CD1c-positive myeloid dendritic cell (primary cell): ENCODE measurements at regions not wholly inside any gene's neighbourhood (a gene's known extent, or its start where the extent isn't known, plus 50 kb on each side); places are given as distances from the start of the nearest gene placed in this dataset.
A peak's percentile ranks its signal among the peaks of the same experiment; 100 is the strongest.
"Not testable (repeated sequence)": the region's sequence is repeated elsewhere in the genome, so short reads cannot be mapped to it uniquely, and the experiment has no call there.

Experiments used
- DNase-seq: peaks from one replicate; pipeline ENCODE4 v3.0.0-alpha.2; 2016; ENCODE audit errors: extremely low spot score

GRCh38 chr14:105952826-105953225, 426.4 kb downstream of the TMEM121 start:
- no peak for DNase-seq

GRCh38 chr14:105961625-105962024, 435.2 kb downstream of the TMEM121 start:
- DNase-seq = not testable (repeated sequence)

DNA sequence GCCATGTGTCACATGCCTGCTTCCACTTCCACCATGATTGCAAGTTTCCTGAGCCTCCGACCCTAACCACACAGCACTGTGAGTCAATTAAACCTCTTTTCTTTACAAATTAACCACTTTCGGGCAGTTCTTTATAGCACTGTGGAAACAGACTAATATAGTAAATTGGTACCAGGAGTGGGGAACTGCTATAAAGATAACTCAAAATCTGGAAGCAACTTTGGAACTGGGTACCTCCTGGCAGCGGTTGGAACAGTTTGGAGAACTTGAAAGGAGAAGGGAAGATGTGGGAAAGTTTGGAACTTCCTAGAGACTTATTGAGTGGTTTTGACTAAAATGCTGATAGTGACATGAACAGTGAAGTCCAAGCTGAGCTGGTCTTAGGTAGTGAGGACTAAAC, 436.1 kb downstream of the TMEM121 start:
- no peak for DNase-seq

DNA sequence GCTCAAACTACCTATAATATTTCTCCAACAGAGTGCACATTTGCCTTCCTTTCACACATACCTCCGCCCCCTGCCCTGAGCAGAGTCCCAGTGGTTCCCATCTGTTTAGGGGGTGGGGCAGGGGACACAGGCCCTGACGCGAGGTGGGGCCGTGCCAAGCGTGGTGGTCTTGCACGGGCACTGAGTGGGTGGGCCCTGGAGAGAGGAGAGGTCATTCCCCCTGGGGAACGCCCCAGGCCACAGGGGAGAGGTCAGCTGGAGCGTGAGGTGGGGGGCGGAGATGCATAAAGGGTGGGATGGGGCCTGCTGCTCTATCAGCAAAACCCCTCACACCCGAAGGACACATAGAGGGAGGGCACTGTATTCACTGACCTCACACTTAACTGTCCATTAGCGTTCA, 441.9 kb downstream of the TMEM121 start:
- DNase-seq = no peak

DNA sequence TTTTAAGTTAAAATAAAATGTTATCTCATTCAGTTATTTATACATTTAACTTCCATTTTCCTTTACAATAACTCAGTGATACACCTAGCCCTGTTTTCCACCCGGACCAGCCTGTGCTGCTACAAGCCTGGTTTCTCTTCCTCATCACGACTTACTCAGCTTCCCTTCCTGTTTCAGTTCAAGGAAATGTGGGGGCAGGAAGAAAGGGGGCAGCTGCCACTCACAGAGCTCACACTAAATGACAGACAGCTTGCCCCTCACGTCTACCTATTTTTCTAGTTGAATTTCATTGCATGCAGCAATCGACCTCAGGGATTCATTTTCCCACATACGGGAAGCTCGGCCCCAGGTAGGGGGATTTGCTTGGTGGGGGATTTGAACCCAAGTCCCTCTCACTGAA, 442.6 kb downstream of the TMEM121 start:
- peak; percentile 69 for DNase-seq

GRCh38 chr14:105970821-105971220, 444.4 kb downstream of the TMEM121 start:
- not testable (repeated sequence) for DNase-seq

- no peak for DNase-seq
These were observed 445.5 kb downstream of the TMEM121 start for GRCh38 chr14:105971593-105972500.

GRCh38 chr14:105974902-105975301, 448.5 kb downstream of the TMEM121 start:
- DNase-seq = peak; percentile 46

DNA sequence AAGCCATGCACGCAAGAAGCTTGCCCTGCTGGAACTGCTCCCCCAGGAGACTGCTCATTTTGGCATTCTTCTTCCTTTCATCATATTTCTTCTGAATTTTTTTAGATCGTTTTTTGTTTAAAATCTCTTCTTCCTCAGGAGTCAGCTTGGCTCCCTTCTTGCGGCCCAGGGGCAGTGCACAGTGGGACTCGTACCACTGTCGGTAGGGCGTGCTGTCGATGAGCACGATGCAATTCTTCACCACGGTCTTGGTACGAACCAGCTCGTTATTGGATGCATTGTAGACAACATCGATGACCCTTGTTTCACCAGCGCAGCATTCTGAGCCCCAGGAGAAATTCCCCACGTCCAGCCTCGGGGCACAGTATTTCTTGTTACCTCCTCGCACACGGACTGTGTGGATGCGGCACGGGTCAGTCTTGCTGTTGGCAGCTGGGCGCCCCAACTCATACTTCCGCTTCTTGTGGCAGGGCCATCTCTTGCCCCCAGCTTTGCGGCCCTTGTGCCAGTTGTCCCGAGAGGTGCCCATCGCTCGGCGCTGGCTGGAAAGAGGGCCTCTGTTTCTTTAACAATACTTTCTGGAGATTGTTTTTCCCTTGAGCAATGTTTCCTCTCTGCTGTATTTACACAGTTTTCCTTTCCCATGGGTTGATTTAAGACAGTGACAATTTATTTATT, 452.4 kb downstream of the TMEM121 start:
- no peak for DNase-seq

DNA sequence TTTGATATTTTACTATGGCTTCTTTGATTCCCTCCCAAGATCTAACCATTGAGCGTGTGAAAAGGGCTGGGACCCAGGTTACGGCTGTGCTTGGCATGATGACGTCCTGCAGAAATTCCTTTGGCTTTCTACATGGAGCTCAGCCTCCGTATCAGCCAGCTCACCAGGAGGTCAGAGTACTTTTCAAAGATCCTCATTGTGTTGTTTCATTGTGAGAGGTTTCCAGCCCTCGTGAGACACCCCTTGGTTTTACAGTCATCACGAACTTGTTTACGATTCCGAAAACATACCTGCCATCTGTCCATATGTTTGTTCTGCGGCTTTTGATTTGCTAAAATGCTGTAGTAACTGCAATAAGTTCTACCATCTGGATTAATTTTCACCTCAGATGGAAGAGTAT, 453.1 kb downstream of the TMEM121 start:
- DNase-seq = no peak

DNA sequence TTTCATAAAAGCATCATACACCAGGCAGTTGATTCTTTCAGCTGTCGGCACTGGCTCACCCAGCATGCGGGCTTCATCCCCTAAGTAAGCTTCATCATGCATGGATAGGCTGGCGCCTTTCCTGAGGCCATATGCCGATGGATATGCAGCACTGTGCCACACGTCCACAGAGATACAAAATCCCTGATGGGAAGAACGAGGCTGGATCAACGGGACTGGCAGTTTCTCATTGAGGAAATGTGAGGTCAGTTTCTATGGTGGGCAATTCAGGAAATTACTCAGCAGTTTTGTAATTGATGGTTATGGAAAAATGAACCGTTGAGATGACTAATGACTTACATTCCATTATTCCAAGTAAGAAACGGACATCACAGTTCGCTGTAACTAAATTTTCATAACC, 453.8 kb downstream of the TMEM121 start:
- DNase-seq = no peak

DNA sequence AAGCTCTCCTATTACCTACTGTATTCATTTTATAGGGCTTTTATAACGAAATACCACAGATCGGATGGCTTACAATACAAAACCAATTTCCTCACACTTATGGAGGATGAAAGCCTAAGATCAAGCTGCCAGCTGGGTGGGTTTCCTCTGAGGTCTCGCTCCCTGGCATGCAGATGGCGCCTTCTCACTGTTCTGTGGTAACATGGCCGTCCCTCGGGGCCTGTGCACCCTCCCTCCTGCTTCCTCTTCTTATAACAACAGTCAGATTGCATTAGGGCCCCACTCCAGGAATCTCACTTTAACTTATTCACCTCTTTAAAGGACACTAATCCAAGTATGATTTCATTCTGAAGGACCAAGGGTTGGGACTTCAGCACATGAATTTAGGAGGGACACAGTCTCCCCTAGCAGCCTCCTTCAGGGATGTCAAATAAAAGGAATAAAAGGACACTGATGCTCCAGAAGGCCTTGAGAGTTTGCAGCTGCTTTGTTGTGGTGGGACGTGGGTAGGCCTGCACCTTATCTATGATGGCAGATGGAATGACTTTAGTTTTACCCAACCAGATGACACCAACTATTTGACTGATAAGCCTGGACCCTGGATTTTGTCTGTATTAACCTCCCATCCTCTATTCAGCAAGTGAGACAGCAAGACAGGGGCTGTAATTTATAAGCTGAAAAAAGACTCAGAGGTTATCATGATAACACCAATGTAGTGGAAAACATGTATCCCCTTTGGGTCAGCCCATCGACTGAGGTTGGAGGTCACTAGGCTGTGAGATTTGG, 455.3 kb downstream of the TMEM121 start:
- DNase-seq = peak; percentile 33

- no peak for DNase-seq
These were observed 456.3 kb downstream of the TMEM121 start for GRCh38 chr14:105982664-105983063.

- DNase-seq = no peak
These were observed 460.5 kb downstream of the TMEM121 start for GRCh38 chr14:105986894-105987284.

DNA sequence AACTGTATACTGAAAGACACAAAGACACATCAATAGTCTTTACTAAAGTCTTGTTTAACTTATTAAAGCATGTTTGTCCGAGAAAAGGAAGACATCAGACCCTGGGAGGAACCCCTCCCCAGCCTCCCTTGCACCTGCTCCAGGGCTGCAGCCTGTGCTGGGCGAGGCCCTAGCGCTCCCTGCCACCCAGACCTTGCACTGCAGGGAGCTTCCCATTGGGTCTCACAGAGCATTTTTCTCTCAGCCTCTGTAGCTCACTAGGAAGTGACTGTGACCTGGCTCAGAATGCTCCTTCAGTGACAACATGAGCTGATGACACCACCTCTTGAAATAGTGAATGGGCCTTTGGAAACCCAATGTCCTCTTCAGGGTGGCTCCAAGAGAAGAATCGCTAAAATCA, 461.2 kb downstream of the TMEM121 start:
- no peak for DNase-seq

- DNase-seq = no peak
These were observed 463.4 kb downstream of the TMEM121 start for GRCh38 chr14:105989566-105990302.

- not testable (repeated sequence) for DNase-seq
These were observed 465.3 kb downstream of the TMEM121 start for GRCh38 chr14:105991677-105992076.

- no peak for DNase-seq
These were observed 467.4 kb downstream of the TMEM121 start for GRCh38 chr14:105993814-105994213.

- not testable (repeated sequence) for DNase-seq
These were observed 468.8 kb downstream of the TMEM121 start for GRCh38 chr14:105995011-105995710.

DNA sequence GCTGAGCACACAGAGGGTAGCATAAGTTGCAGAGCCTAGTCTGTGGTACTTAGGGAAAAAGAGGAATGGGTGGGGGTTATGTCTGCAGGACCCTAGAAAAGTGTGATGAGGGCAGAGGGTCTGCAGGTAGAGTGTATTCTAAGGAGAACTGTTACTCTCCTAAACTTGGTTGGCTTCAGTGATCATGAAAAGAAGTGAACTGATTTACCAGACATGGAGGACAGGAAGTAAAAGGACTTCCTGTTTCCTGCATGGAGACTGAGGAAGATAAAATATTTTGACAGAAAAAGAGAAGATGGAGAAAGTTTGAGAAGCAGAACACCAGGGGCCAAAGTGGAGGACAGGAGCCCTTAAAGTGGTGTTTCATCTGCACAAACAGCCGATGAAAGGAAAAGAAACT, 472.2 kb downstream of the TMEM121 start:
- peak; percentile 4 for DNase-seq
